ENCODE measurements at regions not wholly inside any gene's neighbourhood (a gene's known extent, or its start where the extent isn't known, plus 50 kb on each side); places are given as distances from the start of the nearest gene placed in this dataset.
A peak's percentile ranks its signal among the peaks of the same experiment; 100 is the strongest.

GRCh38 chr1:5379176-5379759, 613.0 kb downstream of the NPHP4 start:
- no peak for DNase-seq (ENCODE audit: low spot score)

GRCh38 chr1:5376538-5377247, 615.5 kb downstream of the NPHP4 start:
- no peak for DNase-seq (ENCODE audit: low spot score)

- no peak for DNase-seq (ENCODE audit: low spot score)
These were observed 616.7 kb downstream of the NPHP4 start for GRCh38 chr1:5375481-5375880.

- DNase-seq (ENCODE audit: low spot score), result no peak
These were observed 618.0 kb downstream of the NPHP4 start for GRCh38 chr1:5374192-5374591.

GRCh38 chr1:5373281-5373680, 618.9 kb downstream of the NPHP4 start:
- no peak for DNase-seq (ENCODE audit: low spot score)

- DNase-seq (ENCODE audit: low spot score), result no peak
These were observed 621.0 kb downstream of the NPHP4 start for GRCh38 chr1:5371270-5371669.

- DNase-seq (ENCODE audit: low spot score), result peak; percentile 27
These were observed 621.9 kb downstream of the NPHP4 start for GRCh38 chr1:5370311-5370710.

GRCh38 chr1:5369223-5369622, 623.0 kb downstream of the NPHP4 start:
- DNase-seq (ENCODE audit: low spot score), result no peak

GRCh38 chr1:5368201-5368600, 624.0 kb downstream of the NPHP4 start:
- no peak for DNase-seq (ENCODE audit: low spot score)

GRCh38 chr1:5367306-5367705, 624.9 kb downstream of the NPHP4 start:
- DNase-seq (ENCODE audit: low spot score), result no peak

GRCh38 chr1:5365751-5366150, 626.5 kb downstream of the NPHP4 start:
- DNase-seq (ENCODE audit: low spot score), result no peak

- no peak for DNase-seq (ENCODE audit: low spot score)
These were observed 627.6 kb downstream of the NPHP4 start for GRCh38 chr1:5364591-5364990.

- no peak for DNase-seq (ENCODE audit: low spot score)
These were observed 637.5 kb downstream of the NPHP4 start for GRCh38 chr1:5354681-5355080.

GRCh38 chr1:5351366-5351765, 640.9 kb downstream of the NPHP4 start:
- no peak for DNase-seq (ENCODE audit: low spot score)

- no peak for DNase-seq (ENCODE audit: low spot score)
These were observed 642.7 kb downstream of the NPHP4 start for GRCh38 chr1:5349526-5349925.

GRCh38 chr1:5348732-5349465, 643.3 kb downstream of the NPHP4 start:
- DNase-seq (ENCODE audit: low spot score), result no peak

GRCh38 chr1:5347726-5348125, 644.5 kb downstream of the NPHP4 start:
- no peak for DNase-seq (ENCODE audit: low spot score)

GRCh38 chr1:5345556-5345955, 646.7 kb downstream of the NPHP4 start:
- no peak for DNase-seq (ENCODE audit: low spot score)

- no peak for DNase-seq (ENCODE audit: low spot score)
These were observed 648.8 kb downstream of the NPHP4 start for GRCh38 chr1:5343256-5344020.

GRCh38 chr1:5342830-5343229, 649.4 kb downstream of the NPHP4 start:
- DNase-seq (ENCODE audit: low spot score), result no peak

GRCh38 chr1:5342172-5342571, 650.1 kb downstream of the NPHP4 start:
- no peak for DNase-seq (ENCODE audit: low spot score)

GRCh38 chr1:5341471-5341870, 650.8 kb downstream of the NPHP4 start:
- no peak for DNase-seq (ENCODE audit: low spot score)

All from H4 (cell line).